GM23338 (cell line): ENCODE measurements at regions not wholly inside any gene's neighbourhood (a gene's known extent, or its start where the extent isn't known, plus 50 kb on each side); places are given as distances from the start of the nearest gene placed in this dataset.

Experiments
- ATAC-seq: fragments of 200-7000 bp; cut with Tn5 transposase; 3 replicates; pipeline ENCODE4 v1.9.1; 2020
- DNase-seq: peaks from one replicate; pipeline ENCODE4 v3.0.0-alpha.2; 2015; ENCODE audit warnings: low spot score
- H2AFZ ChIP-seq: fragments of 200-600 bp; sonication (generic); 2 replicates; pipeline ENCODE4 v1.8.0; 2016; ENCODE audit warnings: antibody characterized with exemption, mild to moderate bottlenecking, moderate library complexity
- H3F3A ChIP-seq: fragments of 200-600 bp; sonication (generic); replicated peaks from 2 replicates; pipeline ENCODE4 v1.8.0; 2017; ENCODE audit warnings: antibody characterized with exemption, mixed run types, low read depth
- H3K27ac ChIP-seq: fragments of 200-600 bp; sonication (generic); 2 replicates; pipeline ENCODE4 v1.6.1; 2016; ENCODE audit warnings: low read depth
- H3K27me3 ChIP-seq: fragments of 200-600 bp; sonication (generic); 2 replicates; pipeline ENCODE4 v1.8.0; 2016; ENCODE audit warnings: mild to moderate bottlenecking, mixed run types, moderate library complexity; ENCODE audit not compliant: insufficient read depth
- H3K36me3 ChIP-seq: fragments of 200-600 bp; sonication (generic); 2 replicates; pipeline ENCODE4 v1.8.0; 2016; ENCODE audit warnings: mild to moderate bottlenecking; ENCODE audit not compliant: insufficient read depth
- H3K4me1 ChIP-seq: fragments of 200-600 bp; sonication (generic); 2 replicates; pipeline ENCODE4 v1.8.0; 2016; ENCODE audit warnings: mild to moderate bottlenecking, moderate library complexity; ENCODE audit not compliant: insufficient read depth
- H3K4me2 ChIP-seq: fragments of 200-600 bp; sonication (generic); 2 replicates; pipeline ENCODE4 v1.7.1; 2017; ENCODE audit warnings: mixed run types
- H3K4me3 ChIP-seq: fragments of 200-600 bp; sonication (generic); 2 replicates; pipeline ENCODE4 v1.6.1; 2016; ENCODE audit warnings: mixed run types
- H3K79me2 ChIP-seq: fragments of 200-600 bp; sonication (generic); replicated peaks from 2 replicates; pipeline ENCODE4 v1.8.0; 2017; ENCODE audit warnings: mild to moderate bottlenecking; ENCODE audit not compliant: insufficient read depth
- H3K9me2 ChIP-seq: fragments of 200-600 bp; sonication (generic); 2 replicates; pipeline ENCODE4 v1.8.0; 2017; ENCODE audit not compliant: insufficient read depth
- H4K20me1 ChIP-seq: fragments of 200-600 bp; sonication (generic); replicated peaks from 2 replicates; pipeline ENCODE4 v1.8.0; 2017; ENCODE audit warnings: mild to moderate bottlenecking; ENCODE audit not compliant: insufficient read depth
- H3K27ac Mint-ChIP-seq: 2 replicates; pipeline ENCODE4 v1.8.0; 2020; ENCODE audit warnings: inconsistent platforms, mild to moderate bottlenecking, moderate library complexity, mixed read lengths
- H3K27me3 Mint-ChIP-seq: 3 replicates; pipeline ENCODE4 v1.8.0; 2022; ENCODE audit warnings: low read depth, mild to moderate bottlenecking, moderate library complexity, mixed read lengths, inconsistent platforms; ENCODE audit not compliant: insufficient read depth, poor library complexity
- H3K36me3 Mint-ChIP-seq: 3 replicates; pipeline ENCODE4 v1.8.0; 2021; ENCODE audit warnings: low read depth, mild to moderate bottlenecking, inconsistent platforms, moderate library complexity, mixed read lengths
- H3K4me1 Mint-ChIP-seq: 3 replicates; pipeline ENCODE4 v1.8.0; 2020; ENCODE audit warnings: mild to moderate bottlenecking, inconsistent platforms, mixed read lengths
- H3K4me3 Mint-ChIP-seq: 3 replicates; pipeline ENCODE4 v1.8.0; 2021; ENCODE audit warnings: moderate library complexity, mild to moderate bottlenecking, inconsistent platforms, mixed read lengths
- H3K9me3 Mint-ChIP-seq: 3 replicates; pipeline ENCODE4 v1.8.0; 2020; ENCODE audit warnings: moderate library complexity, mild to moderate bottlenecking, inconsistent platforms, mixed read lengths
- CREB1 ChIP-seq: fragments of 250-450 bp; sonication (Bioruptor Pico); IDR thresholded peaks from 2 replicates; pipeline ENCODE4 v1.5.0; 2020; ENCODE audit warnings: low read depth, mild to moderate bottlenecking, moderate library complexity
- CTCF ChIP-seq, 2 experiments: fragments of 200-600 bp in 1 of 2; sonication (generic) in 1 of 2; conservative IDR thresholded peaks; 2 replicates each; pipeline versions ENCODE4 v1.5.1 to v1.6.1; 2016 to 2017; ENCODE audit warnings: antibody characterized with exemption in 2 of 2, low read depth in 2 of 2, mild to moderate bottlenecking in 2 of 2, moderate library complexity in 1 of 2
- ETS1 ChIP-seq: IDR thresholded peaks from 2 replicates; pipeline ENCODE4 v1.6.1; 2016; ENCODE audit warnings: antibody characterized with exemption
- EZH2 ChIP-seq: fragments of 200-600 bp; sonication (generic); IDR thresholded peaks from one replicate; pipeline ENCODE4 v1.8.0; 2017; ENCODE audit warnings: antibody characterized with exemption, mild to moderate bottlenecking, low read depth; ENCODE audit not compliant: unreplicated experiment
- EZH2phosphoT487 ChIP-seq: fragments of 200-600 bp; sonication (generic); IDR thresholded peaks from one replicate; pipeline ENCODE4 v1.8.1; 2018; ENCODE audit warnings: antibody characterized with exemption; ENCODE audit not compliant: unreplicated experiment
- JUNB ChIP-seq: IDR thresholded peaks from one replicate; pipeline ENCODE4 v1.6.1; 2016; ENCODE audit warnings: antibody characterized with exemption; ENCODE audit not compliant: unreplicated experiment
- NANOG ChIP-seq: IDR thresholded peaks from 2 replicates; pipeline ENCODE4 v1.6.1; 2016; ENCODE audit warnings: antibody characterized with exemption, borderline replicate concordance
- POLR2AphosphoS5 ChIP-seq: IDR thresholded peaks from 2 replicates; pipeline ENCODE4 v1.6.1; 2016; ENCODE audit warnings: antibody characterized with exemption, low read depth
- REST ChIP-seq: IDR thresholded peaks from one replicate; pipeline ENCODE4 v1.6.1; 2018; ENCODE audit warnings: antibody characterized with exemption; ENCODE audit not compliant: unreplicated experiment
- STAT1 ChIP-seq: IDR thresholded peaks from one replicate; pipeline ENCODE4 v1.6.1; 2016; ENCODE audit warnings: antibody characterized with exemption; ENCODE audit not compliant: unreplicated experiment
- ZNF114 ChIP-seq: fragments of 250-450 bp; sonication (Bioruptor Pico); IDR thresholded peaks from 2 replicates; pipeline ENCODE4 v1.5.0; 2020; ENCODE audit warnings: mild to moderate bottlenecking, moderate library complexity
- ZNF331 ChIP-seq: fragments of 250-450 bp; sonication (Bioruptor Pico); IDR thresholded peaks from 2 replicates; pipeline ENCODE4 v1.5.0; 2020; ENCODE audit warnings: low read depth, mild to moderate bottlenecking, moderate library complexity
- ZNF462 ChIP-seq: fragments of 250-450 bp; sonication (Bioruptor Pico); IDR thresholded peaks from 2 replicates; pipeline ENCODE4 v1.5.0; 2020; ENCODE audit warnings: mild to moderate bottlenecking, moderate library complexity

GRCh38 chr11:79510960-79511359, 70.1 kb upstream of the TENM4 start:
- no peaks in the 10 kb centered on the region for H3K9me3 Mint-ChIP-seq
- H4K20me1 ChIP-seq: no peaks in the 10 kb centered on the region
- H3K27ac ChIP-seq: no peak overlapping the region
- H3K4me2 ChIP-seq: no peak overlapping the region
- DNase-seq (no peak), ATAC-seq (no peak)
- no peaks in the 10 kb centered on the region for H3K27me3 ChIP-seq
- no peaks in the 10 kb centered on the region for H3F3A ChIP-seq
- no peaks in the 10 kb centered on the region for H3K36me3 Mint-ChIP-seq
- H3K4me1 Mint-ChIP-seq: peaks cover 10% of the 10 kb centered on the region
- no peaks in the 10 kb centered on the region for H3K4me1 ChIP-seq
- H3K27me3 Mint-ChIP-seq: peaks cover 7% of the 10 kb centered on the region
- no peak overlapping the region for H3K4me3 Mint-ChIP-seq
- H3K4me3 ChIP-seq: no peak overlapping the region
- H3K9me2 ChIP-seq: no peaks in the 10 kb centered on the region
- TF ChIP-seq ZNF331 (no peak), REST (no peak), ZNF114 (CRISPR knock-in tag) (no peak), CREB1 (CRISPR knock-in tag) (no peak), ETS1 (no peak), EZH2phosphoT487 (no peak), EZH2 (no peak), POLR2AphosphoS5 (no peak), CTCF (conservative IDR thresholded peaks at IDR 0.05; ENCODE audit: low read depth in 2 of 2) (no peak), NANOG (no peak), ZNF462 (CRISPR knock-in tag) (no peak), STAT1 (no peak), JUNB (no peak)
- H2AFZ ChIP-seq: peak overlapping the region; percentile 47; the same call in 1 of the 2 replicates
- no peaks in the 10 kb centered on the region for H3K79me2 ChIP-seq
- no peaks in the 10 kb centered on the region for H3K36me3 ChIP-seq
- 0 out of 2 replicates have a peak overlapping the region, but pooled peaks have one; percentile 51 for H3K27ac Mint-ChIP-seq
